ENCODE measurements at regions not wholly inside any gene's neighbourhood (a gene's known extent, or its start where the extent isn't known, plus 50 kb on each side); places are given as distances from the start of the nearest gene placed in this dataset.

DNA sequence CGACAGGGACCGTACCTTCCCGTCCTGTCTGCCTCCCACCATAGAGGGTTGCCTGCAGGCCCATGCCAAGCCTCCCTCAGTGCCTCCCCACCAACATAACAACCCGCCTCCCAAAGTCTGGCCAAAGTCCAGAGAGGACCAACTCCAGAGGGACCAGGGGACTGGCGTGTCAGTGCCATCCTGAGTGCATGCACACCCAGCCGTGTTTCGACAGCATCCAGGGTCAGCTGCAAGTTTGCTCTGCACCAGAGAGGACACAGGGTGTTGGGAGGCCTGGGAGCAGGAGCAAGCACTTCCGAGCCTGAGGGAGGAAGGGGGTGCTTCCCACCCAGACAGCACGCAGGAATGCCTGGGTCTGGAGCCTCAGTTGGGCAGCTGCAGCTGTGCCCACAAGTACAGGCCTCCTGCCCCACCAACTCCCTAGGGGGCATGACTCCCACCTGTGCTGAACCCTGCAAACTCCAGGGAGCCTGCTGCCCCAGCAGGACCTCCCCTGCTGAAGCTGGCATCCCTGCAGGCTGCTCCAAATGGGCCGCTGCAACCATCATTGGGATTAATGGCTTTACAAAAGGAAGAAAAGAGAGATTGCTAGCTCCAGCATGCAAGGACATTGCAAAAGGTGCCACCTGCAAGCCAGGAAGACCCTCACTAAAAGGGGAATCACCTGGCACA lies 618.1 kb upstream of the FSHR start:
- H2BK120ac ChIP-seq (ENCODE audit: low read depth, low read length, poor library complexity, severe bottlenecking): no peak overlapping the region
- no peak overlapping the region for H3K9ac ChIP-seq (ENCODE audit: extremely low read depth, insufficient read length, low read length)
- Mint-ChIP-seq H3K4me3 (no peak overlapping the region), H3K27ac (no peak overlapping the region), H3K9me3 (no peaks in the 10 kb centered on the region; a peak in 1 of 5 replicates), H3K27me3 (ENCODE audit: low read depth) (no peaks in the 10 kb centered on the region), H3K36me3 (ENCODE audit: insufficient read depth in 1 of 3, low read depth in 3 of 3) (no peaks in the 10 kb centered on the region), H3K4me1 (peaks cover 8 to 9% of the 10 kb centered on the region in 2 experiments)
- no peak overlapping the region for H3K27ac ChIP-seq (ENCODE audit: insufficient read length, low read depth, low read length)
- H3K4me2 ChIP-seq (ENCODE audit: insufficient read depth, insufficient read length, low read length): no peak overlapping the region
- no peak overlapping the region for H3T11ph ChIP-seq (ENCODE audit: low read length)
- H3K23me2 ChIP-seq (ENCODE audit: insufficient read length, low read depth, low read length, poor library complexity, severe bottlenecking): no peaks in the 10 kb centered on the region
- H4K20me1 ChIP-seq (ENCODE audit: control insufficient read depth, insufficient read depth, insufficient read length): no peaks in the 10 kb centered on the region
- no peaks in the 10 kb centered on the region for H3K79me2 ChIP-seq (ENCODE audit: insufficient read depth, low read length)
- H3K4me1 ChIP-seq (ENCODE audit: insufficient read depth, low read length): no peaks in the 10 kb centered on the region
- no peak overlapping the region for H3K14ac ChIP-seq (ENCODE audit: insufficient read depth, low read length)
- H4K91ac ChIP-seq (ENCODE audit: insufficient read length, low read depth, low read length): no peak overlapping the region
- no peaks in the 10 kb centered on the region for H3K9me3 ChIP-seq (ENCODE audit: control insufficient read depth, low read depth, low read length)
- no CpG with 5 or more reads among the region's 10 CpGs for WGBS (ENCODE audit: extremely low coverage, insufficient read length, low lambda C conversion rate)
- no peak overlapping the region for H3K4ac ChIP-seq (ENCODE audit: low read depth, low read length)
- H4K8ac ChIP-seq (replicated peaks; ENCODE audit: insufficient read length, low read depth, low read length): no peak overlapping the region
- no peak overlapping the region for H2BK20ac ChIP-seq (ENCODE audit: low read depth, low read length, poor library complexity, severe bottlenecking)
- H2BK12ac ChIP-seq (ENCODE audit: insufficient read length, low read depth, low read length): no peak overlapping the region
- DNase-seq: no peak
- no peaks in the 10 kb centered on the region for H3K27me3 ChIP-seq (ENCODE audit: insufficient read depth, low read length)
- no peaks in the 10 kb centered on the region for H3K79me1 ChIP-seq (ENCODE audit: insufficient read depth, low read depth, low read length, poor library complexity, severe bottlenecking)
- no peak overlapping the region for H2BK15ac ChIP-seq (ENCODE audit: low read depth, low read length)
- no peak overlapping the region for H2AK5ac ChIP-seq (ENCODE audit: insufficient read length, low read length)
- no peak overlapping the region for H3K56ac ChIP-seq (ENCODE audit: insufficient read length, low read depth, low read length)
- no peak overlapping the region for H3K18ac ChIP-seq (ENCODE audit: insufficient read length, low read depth, low read length)
- no peak overlapping the region for H4K5ac ChIP-seq (ENCODE audit: insufficient read length, low read depth, low read length)
- no peak overlapping the region for H3K23ac ChIP-seq (ENCODE audit: insufficient read length, low read depth, low read length)
- TF ChIP-seq, protein P1, sequence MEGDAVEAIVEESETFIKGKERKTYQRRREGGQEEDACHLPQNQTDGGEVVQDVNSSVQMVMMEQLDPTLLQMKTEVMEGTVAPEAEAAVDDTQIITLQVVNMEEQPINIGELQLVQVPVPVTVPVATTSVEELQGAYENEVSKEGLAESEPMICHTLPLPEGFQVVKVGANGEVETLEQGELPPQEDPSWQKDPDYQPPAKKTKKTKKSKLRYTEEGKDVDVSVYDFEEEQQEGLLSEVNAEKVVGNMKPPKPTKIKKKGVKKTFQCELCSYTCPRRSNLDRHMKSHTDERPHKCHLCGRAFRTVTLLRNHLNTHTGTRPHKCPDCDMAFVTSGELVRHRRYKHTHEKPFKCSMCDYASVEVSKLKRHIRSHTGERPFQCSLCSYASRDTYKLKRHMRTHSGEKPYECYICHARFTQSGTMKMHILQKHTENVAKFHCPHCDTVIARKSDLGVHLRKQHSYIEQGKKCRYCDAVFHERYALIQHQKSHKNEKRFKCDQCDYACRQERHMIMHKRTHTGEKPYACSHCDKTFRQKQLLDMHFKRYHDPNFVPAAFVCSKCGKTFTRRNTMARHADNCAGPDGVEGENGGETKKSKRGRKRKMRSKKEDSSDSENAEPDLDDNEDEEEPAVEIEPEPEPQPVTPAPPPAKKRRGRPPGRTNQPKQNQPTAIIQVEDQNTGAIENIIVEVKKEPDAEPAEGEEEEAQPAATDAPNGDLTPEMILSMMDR (conservative IDR thresholded peaks at IDR 0.05): no peak
- no peak overlapping the region for H2AFZ ChIP-seq (ENCODE audit: low read length)
- no peak overlapping the region for H2BK5ac ChIP-seq (ENCODE audit: insufficient read length, low read length)
